A673 (cell line): ENCODE measurements at regions not wholly inside any gene's neighbourhood (a gene's known extent, or its start where the extent isn't known, plus 50 kb on each side); places are given as distances from the start of the nearest gene placed in this dataset.

Experiments used
- BruUV-seq: library from RNA; stranded (reverse); fragments of 400-500 nt; replicated peaks from 2 replicates; lab custom pipeline; 2021; lab: Mats Ljungman, UMichigan
- CTCF ChIA-PET: fragments of 300-600 bp; sonication (Branson Sonifier 250); formaldehyde crosslinking; loops from one replicate; lab custom pipeline; 2022; ENCODE audit warnings: antibody characterized with exemption; lab: Charles Lee
- POLR2A ChIA-PET: fragments of 300-600 bp; sonication (Branson Sonifier 250); formaldehyde crosslinking; loops from one replicate; lab custom pipeline; 2022; ENCODE audit warnings: antibody characterized with exemption; ENCODE audit not compliant: low non-redundant PET; lab: Charles Lee
- DNase-seq: peaks from one replicate; pipeline ENCODE4 v3.0.0-alpha.2; 2015; ENCODE audit warnings: low spot score
- H3K27ac ChIP-seq: fragments of 200-600 bp; sonication (generic); 2 replicates; pipeline ENCODE4 v1.5.1; 2016; ENCODE audit warnings: mixed run types, low read depth, mild to moderate bottlenecking, mixed read lengths, antibody characterized with exemption, low read length; ENCODE audit not compliant: poor library complexity, severe bottlenecking
- H3K27me3 ChIP-seq: fragments of 200-600 bp; sonication (generic); replicated peaks from 2 replicates; pipeline ENCODE4 v1.6.1; 2017; ENCODE audit warnings: mixed run types, low read depth, mild to moderate bottlenecking, mixed read lengths, antibody characterized with exemption, low read length; ENCODE audit not compliant: insufficient read depth, poor library complexity
- H3K36me3 ChIP-seq: fragments of 200-600 bp; sonication (generic); 2 replicates; pipeline ENCODE4 v1.6.1; 2016; ENCODE audit warnings: mixed run types, mild to moderate bottlenecking, mixed read lengths, antibody characterized with exemption, low read length; ENCODE audit not compliant: insufficient read depth, poor library complexity, severe bottlenecking
- H3K4me1 ChIP-seq: fragments of 200-600 bp; sonication (generic); 2 replicates; pipeline ENCODE4 v1.6.1; 2017; ENCODE audit warnings: mixed run types, mild to moderate bottlenecking, mixed read lengths, antibody characterized with exemption, low read length; ENCODE audit not compliant: insufficient read depth, poor library complexity, severe bottlenecking
- H3K4me3 ChIP-seq: fragments of 200-600 bp; sonication (generic); 2 replicates; pipeline ENCODE4 v1.5.1; 2016; ENCODE audit warnings: low read depth, mixed run types, mild to moderate bottlenecking, mixed read lengths, low read length; ENCODE audit not compliant: poor library complexity, severe bottlenecking
- H3K9me3 ChIP-seq: fragments of 200-600 bp; sonication (generic); 2 replicates; pipeline ENCODE4 v1.6.1; 2016; ENCODE audit warnings: mixed run types, low read depth, mild to moderate bottlenecking, mixed read lengths, antibody characterized with exemption, low read length; ENCODE audit not compliant: poor library complexity, severe bottlenecking
- CTCF ChIP-seq: fragments of 300-800, 200-600 bp; sonication (generic); conservative IDR thresholded peaks from 2 replicates; pipeline ENCODE4 v1.5.1; 2017; ENCODE audit warnings: low read depth, mild to moderate bottlenecking, antibody characterized with exemption, low read length, moderate library complexity, mixed read lengths
- EZH2 ChIP-seq: fragments of 200-600 bp; sonication (generic); IDR thresholded peaks from 2 replicates; pipeline ENCODE4 v1.6.1; 2017; ENCODE audit warnings: borderline replicate concordance, low read depth, mild to moderate bottlenecking, mixed read lengths, antibody characterized with exemption, low read length; ENCODE audit not compliant: poor library complexity, severe bottlenecking
- intact Hi-C: fragments of 100-400 bp; cut with micrococcal nuclease; formaldehyde crosslinking; loops from one replicate; pipeline ENCODE4 v1.10.0; 2022; ENCODE audit not compliant: unreplicated experiment

- H3K9me3 ChIP-seq: no peaks in the 10 kb centered on the region
- TF ChIP-seq EZH2 (no peak), CTCF (no peak)
- H3K4me3 ChIP-seq: no peak overlapping the region
- no peak for DNase-seq
- no peaks in the 10 kb centered on the region for H3K36me3 ChIP-seq
- no peak overlapping the region for H3K27ac ChIP-seq
- no peaks in the 10 kb centered on the region for H3K27me3 ChIP-seq
- no peaks in the 10 kb centered on the region for H3K4me1 ChIP-seq
- ChIA-PET POLR2A (no interaction called here), CTCF (no interaction called here)
- BruUV-seq: no TSS peak
- intact Hi-C loops: no loop called here
Observed at GRCh38 chr7:46486256-46487206, 565.5 kb upstream of the IGFBP3 start.

GRCh38 chr7:46485481-46486065, 564.5 kb upstream of the IGFBP3 start:
- Histone ChIP-seq H3K27ac (no peak overlapping the region), H3K9me3 (no peaks in the 10 kb centered on the region), H3K4me1 (no peaks in the 10 kb centered on the region), H3K36me3 (no peaks in the 10 kb centered on the region), H3K27me3 (no peaks in the 10 kb centered on the region), H3K4me3 (no peak overlapping the region)
- no TSS peak for BruUV-seq
- TF ChIP-seq EZH2 (no peak), CTCF (no peak)
- POLR2A ChIA-PET: no interaction called here
- intact Hi-C loops: no loop called here
- CTCF ChIA-PET: no interaction called here
- no peak for DNase-seq

- no TSS peak for BruUV-seq
- Histone ChIP-seq H3K27me3 (no peaks in the 10 kb centered on the region), H3K36me3 (no peaks in the 10 kb centered on the region), H3K27ac (no peak overlapping the region), H3K4me3 (no peak overlapping the region), H3K9me3 (no peaks in the 10 kb centered on the region), H3K4me1 (no peaks in the 10 kb centered on the region)
- intact Hi-C loops: no loop called here
- CTCF ChIA-PET: no interaction called here
- POLR2A ChIA-PET: no interaction called here
- no peak for DNase-seq
- no peak for TF ChIP-seq EZH2
- no peak for TF ChIP-seq CTCF
Observed at GRCh38 chr7:46484906-46485305, 563.8 kb upstream of the IGFBP3 start.
